ENCODE measurements at regions not wholly inside any gene's neighbourhood (a gene's known extent, or its start where the extent isn't known, plus 50 kb on each side); places are given as distances from the start of the nearest gene placed in this dataset.

GRCh38 chr20:12306107-12306506, 388.4 kb downstream of the BTBD3 start:
- TF ChIP-seq CTCF (IDR thresholded peaks at IDR 0.05) (no peak), POLR2A (IDR thresholded peaks at IDR 0.05) (no peak)
